Panc1 (cell line): ENCODE measurements at regions not wholly inside any gene's neighbourhood (a gene's known extent, or its start where the extent isn't known, plus 50 kb on each side); places are given as distances from the start of the nearest gene placed in this dataset.

Experiments used
- ATAC-seq: fragments of 200-7000 bp; cut with Tn5 transposase; 2 replicates; pipeline ENCODE4 v1.9.1; 2020; ENCODE audit warnings: mild to moderate bottlenecking, moderate library complexity
- BruUV-seq: library from RNA; stranded (reverse); fragments of 400-500 nt; replicated peaks from 2 replicates; lab custom pipeline; 2021; lab: Mats Ljungman, UMichigan
- CTCF ChIA-PET: fragments of 300-600 bp; sonication (Branson Sonifier 250); formaldehyde crosslinking; loops from one replicate; lab custom pipeline; 2022; ENCODE audit warnings: antibody characterized with exemption; lab: Charles Lee
- POLR2A ChIA-PET: fragments of 300-600 bp; sonication (Branson Sonifier 250); formaldehyde crosslinking; loops from one replicate; lab custom pipeline; 2022; ENCODE audit warnings: antibody characterized with exemption; lab: Charles Lee
- DNase-seq: peaks from one replicate; pipeline ENCODE4 v3.0.0-alpha.2; 2010; ENCODE audit warnings: low read depth, low spot score
- H3K27ac ChIP-seq: 2 replicates; pipeline ENCODE4 v1.5.1; 2011; ENCODE audit warnings: mild to moderate bottlenecking, low read length, inconsistent platforms
- H3K27me3 ChIP-seq: fragments of 200-500 bp; sonication (Bioruptor generic); 2 replicates; pipeline ENCODE4 v1.6.0; 2014; ENCODE audit warnings: low read length, inconsistent platforms; ENCODE audit not compliant: control insufficient read depth, insufficient read depth
- H3K36me3 ChIP-seq: fragments of 200-500 bp; sonication (Bioruptor generic); 2 replicates; pipeline ENCODE4 v1.5.1; 2014; ENCODE audit warnings: inconsistent platforms, mild to moderate bottlenecking, low read length, moderate library complexity; ENCODE audit not compliant: control insufficient read depth, insufficient read depth
- H3K4me1 ChIP-seq: 2 replicates; pipeline ENCODE4 v1.5.1; 2011; ENCODE audit warnings: inconsistent platforms, mild to moderate bottlenecking, low read length, moderate library complexity; ENCODE audit not compliant: control insufficient read depth, insufficient read depth
- H3K4me3 ChIP-seq, 2 experiments: 2 replicates each; pipeline ENCODE4 v1.5.1; 2011 to 2012; ENCODE audit warnings: low read depth in 2 of 2, low read length in 2 of 2, mild to moderate bottlenecking in 2 of 2, inconsistent platforms in 1 of 2, moderate library complexity in 1 of 2
- H3K9me3 ChIP-seq: fragments of 200-500 bp; sonication (Bioruptor generic); 2 replicates; pipeline ENCODE4 v1.5.1; 2014; ENCODE audit warnings: low read depth, mild to moderate bottlenecking, inconsistent platforms, low read length, moderate library complexity; ENCODE audit not compliant: control insufficient read depth, insufficient read depth
- CTCF ChIP-seq: fragments of 450-650 bp; IDR thresholded peaks from 2 replicates; pipeline ENCODE4 v1.5.1; 2017; ENCODE audit warnings: mild to moderate bottlenecking
- POLR2AphosphoS5 ChIP-seq: IDR thresholded peaks from 2 replicates; pipeline ENCODE4 v1.6.1; 2012; ENCODE audit warnings: mild to moderate bottlenecking, low read depth, low read length, moderate library complexity
- REST ChIP-seq, 2 experiments: IDR thresholded peaks; 2 replicates each; pipeline ENCODE4 v1.6.1; 2011 to 2012; ENCODE audit warnings: low read depth in 2 of 2, control low read depth in 1 of 2, low read length in 1 of 2, mild to moderate bottlenecking in 1 of 2, moderate library complexity in 1 of 2; ENCODE audit not compliant: insufficient read depth in 1 of 2
- SIN3A ChIP-seq: IDR thresholded peaks from 2 replicates; pipeline ENCODE4 v1.6.1; 2012; ENCODE audit warnings: low read depth, mild to moderate bottlenecking, low read length, moderate library complexity, borderline replicate concordance; ENCODE audit not compliant: insufficient read depth
- TCF7L2 ChIP-seq: IDR thresholded peaks from 2 replicates; pipeline ENCODE4 v1.6.1; 2011; ENCODE audit warnings: mild to moderate bottlenecking, low read depth, low read length, inconsistent platforms
- in situ Hi-C: cut with HindIII; loops from 2 replicates; pipeline ENCODE4 v1.10.0; 2016; ENCODE audit warnings: low sequenced_read_pairs, low pct_unique_long_range_greater_than_20kb
- intact Hi-C: fragments of 100-400 bp; cut with micrococcal nuclease; formaldehyde crosslinking; loops from one replicate; pipeline ENCODE4 v1.10.0; 2022; ENCODE audit not compliant: unreplicated experiment

GRCh38 chr7:66542049-66542448 is 86.6 kb upstream of the KCTD7 start:
- intact Hi-C loops, result no loop called here
- Histone ChIP-seq H3K27me3 (no peaks in the 10 kb centered on the region), H3K36me3 (no peaks in the 10 kb centered on the region; the same call in 1 of the 2 replicates), H3K4me1 (no peaks in the 10 kb centered on the region), H3K27ac (no peak overlapping the region), H3K9me3 (no peaks in the 10 kb centered on the region), H3K4me3 (no peak overlapping the region)
- ATAC-seq (no peak), DNase-seq (no peak)
- in situ Hi-C loops, result no loop called here
- ChIA-PET CTCF (no interaction called here), POLR2A (interaction anchor here (0.6 kb wide), 1 partner anchor 60 kb away, joined by 4 read pairs; no protein-coding TSS in a partner anchor)
- TF ChIP-seq SIN3A, result no peak
- TF ChIP-seq REST (IDR thresholded peaks at IDR 0.05; ENCODE audit: insufficient read depth in 1 of 2, low read depth in 2 of 2, low read length in 1 of 2), result no peak
- no peak for TF ChIP-seq TCF7L2
- TF ChIP-seq CTCF, result no peak
- no peak for TF ChIP-seq POLR2AphosphoS5
- no TSS peak for BruUV-seq

- POLR2A ChIA-PET, result interaction anchor here (0.6 kb wide), 1 partner anchor 60 kb away, joined by 4 read pairs; no protein-coding TSS in a partner anchor
- ATAC-seq (peak; percentile 55), DNase-seq (no peak)
- no peaks in the 10 kb centered on the region for H3K9me3 ChIP-seq
- CTCF ChIA-PET, result no interaction called here
- H3K36me3 ChIP-seq, result no peaks in the 10 kb centered on the region; the same call in 1 of the 2 replicates
- H3K4me1 ChIP-seq, result no peaks in the 10 kb centered on the region
- BruUV-seq, result TSS peak; percentile 46
- no peak for TF ChIP-seq POLR2AphosphoS5
- TF ChIP-seq REST (IDR thresholded peaks at IDR 0.05; ENCODE audit: insufficient read depth in 1 of 2, low read depth in 2 of 2, low read length in 1 of 2), result no peak
- no peak for TF ChIP-seq SIN3A
- TF ChIP-seq CTCF, result no peak
- no peak for TF ChIP-seq TCF7L2
- H3K27me3 ChIP-seq, result no peaks in the 10 kb centered on the region
- intact Hi-C loops, result no loop called here
- H3K4me3 ChIP-seq, result no peak overlapping the region
- H3K27ac ChIP-seq, result no peak overlapping the region
- in situ Hi-C loops, result no loop called here
Observed at GRCh38 chr7:66542528-66543269, 86.0 kb upstream of the KCTD7 start.
